Smooth muscle cell (in vitro differentiated cells): ENCODE measurements at regions not wholly inside any gene's neighbourhood (a gene's known extent, or its start where the extent isn't known, plus 50 kb on each side); places are given as distances from the start of the nearest gene placed in this dataset.

ENCODE experiments used
- DNase-seq: peaks from one replicate; lab custom pipeline; 2025; ENCODE audit not compliant: unreplicated experiment; lab: John Stamatoyannopoulos, UW
- H2AFZ ChIP-seq: fragments of 200-600 bp; sonication (generic); 2 replicates; pipeline ENCODE4 v1.6.0; 2016; ENCODE audit warnings: antibody characterized with exemption, low read depth, mild to moderate bottlenecking
- H3F3A ChIP-seq: fragments of 200-600 bp; sonication (generic); 2 replicates; pipeline ENCODE4 v1.6.0; 2017; ENCODE audit warnings: antibody characterized with exemption, low read depth
- H3K27ac ChIP-seq: fragments of 200-600 bp; sonication (generic); 2 replicates; pipeline ENCODE4 v1.5.1; 2016; ENCODE audit warnings: low read depth, mild to moderate bottlenecking
- H3K27me3 ChIP-seq: fragments of 200-600 bp; sonication (generic); 2 replicates; pipeline ENCODE4 v1.6.1; 2016; ENCODE audit warnings: low read depth, mild to moderate bottlenecking
- H3K36me3 ChIP-seq: fragments of 200-600 bp; sonication (generic); 2 replicates; pipeline ENCODE4 v1.5.1; 2016; ENCODE audit warnings: low read depth
- H3K4me1 ChIP-seq: fragments of 200-600 bp; sonication (generic); 2 replicates; pipeline ENCODE4 v1.5.1; 2016; ENCODE audit warnings: low read depth
- H3K4me2 ChIP-seq: fragments of 200-600 bp; sonication (generic); 2 replicates; pipeline ENCODE4 v1.6.0; 2016; ENCODE audit warnings: mild to moderate bottlenecking
- H3K4me3 ChIP-seq: fragments of 200-600 bp; sonication (generic); 2 replicates; pipeline ENCODE4 v1.5.1; 2016; ENCODE audit warnings: mild to moderate bottlenecking
- H3K79me2 ChIP-seq: fragments of 200-600 bp; sonication (generic); 2 replicates; pipeline ENCODE4 v1.6.0; 2016; ENCODE audit warnings: low read depth, mild to moderate bottlenecking
- H3K9ac ChIP-seq: fragments of 200-600 bp; sonication (generic); 2 replicates; pipeline ENCODE4 v1.6.0; 2016; ENCODE audit warnings: low read depth
- H3K9me3 ChIP-seq: fragments of 200-600 bp; sonication (generic); replicated peaks from 2 replicates; pipeline ENCODE4 v1.5.1; 2016; ENCODE audit warnings: low read depth
- H4K20me1 ChIP-seq: fragments of 200-600 bp; sonication (generic); 2 replicates; pipeline ENCODE4 v1.6.0; 2016; ENCODE audit warnings: low read depth
- CTCF ChIP-seq: fragments of 200-600 bp; sonication (generic); IDR thresholded peaks from 2 replicates; pipeline ENCODE4 v1.5.1; 2017; ENCODE audit warnings: borderline replicate concordance, mild to moderate bottlenecking, antibody characterized with exemption; ENCODE audit not compliant: insufficient read depth, poor library complexity, severe bottlenecking
- WGBS: methylation state at CpG from one replicate; pipeline ENCODE4 v1.1.7; 2016; ENCODE audit warnings: low lambda C conversion rate; 5-methylcytosine and 5-hydroxymethylcytosine counted together

GRCh38 chr9:108239696-108240321 is 616.0 kb downstream of the ACTL7B start:
- Histone ChIP-seq H3F3A (no peaks in the 10 kb centered on the region), H3K79me2 (no peaks in the 10 kb centered on the region), H4K20me1 (no peaks in the 10 kb centered on the region), H2AFZ (no peak overlapping the region), H3K27me3 (no peaks in the 10 kb centered on the region), H3K27ac (peak overlapping the region; percentile 74), H3K4me1 (no peaks in the 10 kb centered on the region), H3K4me2 (peak overlapping the region; percentile 77), H3K9me3 (no peaks in the 10 kb centered on the region), H3K36me3 (no peaks in the 10 kb centered on the region), H3K9ac (peak overlapping the region; percentile 63), H3K4me3 (no peak overlapping the region)
- DNase-seq = no peak
- TF ChIP-seq CTCF = no peak
- WGBS = 43% methylated on average over 2 of the region's 2 CpGs

GRCh38 chr9:108235609-108236008 is 620.2 kb downstream of the ACTL7B start:
- Histone ChIP-seq H3K4me1 (no peaks in the 10 kb centered on the region), H3K4me3 (no peak overlapping the region), H3K4me2 (no peak overlapping the region), H3K27me3 (no peaks in the 10 kb centered on the region), H3K79me2 (no peaks in the 10 kb centered on the region), H2AFZ (no peak overlapping the region), H3K27ac (no peak overlapping the region), H4K20me1 (no peaks in the 10 kb centered on the region), H3K36me3 (no peaks in the 10 kb centered on the region), H3K9ac (no peak overlapping the region), H3K9me3 (no peaks in the 10 kb centered on the region), H3F3A (no peaks in the 10 kb centered on the region)
- 88% methylated on average over 3 of the region's 3 CpGs for WGBS
- DNase-seq = no peak
- TF ChIP-seq CTCF = no peak

- Histone ChIP-seq H3K9ac (no peak overlapping the region), H2AFZ (no peak overlapping the region), H3K27ac (no peak overlapping the region), H3K4me3 (no peak overlapping the region), H3K9me3 (no peaks in the 10 kb centered on the region), H3K27me3 (no peaks in the 10 kb centered on the region), H4K20me1 (no peaks in the 10 kb centered on the region), H3K36me3 (no peaks in the 10 kb centered on the region), H3K4me2 (no peak overlapping the region), H3K4me1 (no peaks in the 10 kb centered on the region), H3F3A (no peaks in the 10 kb centered on the region), H3K79me2 (no peaks in the 10 kb centered on the region)
- no peak for DNase-seq
- WGBS = 86% methylated on average over 5 of the region's 5 CpGs
- TF ChIP-seq CTCF = no peak
These were observed 621.0 kb downstream of the ACTL7B start for GRCh38 chr9:108234811-108235210.

- 71% methylated on average over 5 of the region's 5 CpGs for WGBS
- H3K9ac ChIP-seq = no peak overlapping the region
These were observed 630.5 kb downstream of the ACTL7B start for GRCh38 chr9:108225149-108225800.

More at GRCh38 chr9:108225149-108225800, 630.5 kb downstream of the ACTL7B start:
- Histone ChIP-seq H3K4me2 (peak overlapping the region; percentile 11), H3K9me3 (no peaks in the 10 kb centered on the region), H3K27me3 (peaks cover 5% of the 10 kb centered on the region), H3K27ac (no peak overlapping the region), H3K4me3 (no peak overlapping the region), H3K4me1 (no peaks in the 10 kb centered on the region), H3F3A (no peaks in the 10 kb centered on the region), H2AFZ (no peak overlapping the region), H3K79me2 (no peaks in the 10 kb centered on the region), H3K36me3 (no peaks in the 10 kb centered on the region), H4K20me1 (no peaks in the 10 kb centered on the region)
- DNase-seq = no peak
- TF ChIP-seq CTCF = no peak
